DMS79 treated with DMSO at 0.1 percent for 48 hours (cell line): ENCODE measurements at regions not wholly inside any gene's neighbourhood (a gene's known extent, or its start where the extent isn't known, plus 50 kb on each side); places are given as distances from the start of the nearest gene placed in this dataset.
A peak's percentile ranks its signal among the peaks of the same experiment; 100 is the strongest.
"Not testable (repeated sequence)": the region's sequence is repeated elsewhere in the genome, so short reads cannot be mapped to it uniquely, and the experiment has no call there.

Experiments used
- DNase-seq: peaks from one replicate; lab custom pipeline; 2025; lab: John Stamatoyannopoulos, UW

DNA sequence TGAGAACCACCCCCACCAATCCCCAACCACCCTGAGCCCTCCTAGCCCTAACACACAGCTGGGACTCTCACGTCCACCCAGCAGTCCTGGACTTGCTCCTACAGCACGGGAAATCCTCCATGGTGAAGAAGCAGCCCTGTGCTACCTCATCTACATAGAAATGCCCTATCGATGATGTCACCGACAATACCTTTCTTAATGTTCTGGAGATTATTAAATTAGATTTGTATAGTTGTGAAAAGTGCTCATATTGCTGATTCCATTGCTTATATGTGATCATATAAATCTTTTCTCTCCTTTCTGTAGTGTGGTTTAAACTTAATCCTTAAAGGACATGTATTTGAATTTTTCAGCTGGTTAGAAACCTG, 97.1 kb downstream of the PPIAL4G start:
- not testable (repeated sequence) for DNase-seq

DNA sequence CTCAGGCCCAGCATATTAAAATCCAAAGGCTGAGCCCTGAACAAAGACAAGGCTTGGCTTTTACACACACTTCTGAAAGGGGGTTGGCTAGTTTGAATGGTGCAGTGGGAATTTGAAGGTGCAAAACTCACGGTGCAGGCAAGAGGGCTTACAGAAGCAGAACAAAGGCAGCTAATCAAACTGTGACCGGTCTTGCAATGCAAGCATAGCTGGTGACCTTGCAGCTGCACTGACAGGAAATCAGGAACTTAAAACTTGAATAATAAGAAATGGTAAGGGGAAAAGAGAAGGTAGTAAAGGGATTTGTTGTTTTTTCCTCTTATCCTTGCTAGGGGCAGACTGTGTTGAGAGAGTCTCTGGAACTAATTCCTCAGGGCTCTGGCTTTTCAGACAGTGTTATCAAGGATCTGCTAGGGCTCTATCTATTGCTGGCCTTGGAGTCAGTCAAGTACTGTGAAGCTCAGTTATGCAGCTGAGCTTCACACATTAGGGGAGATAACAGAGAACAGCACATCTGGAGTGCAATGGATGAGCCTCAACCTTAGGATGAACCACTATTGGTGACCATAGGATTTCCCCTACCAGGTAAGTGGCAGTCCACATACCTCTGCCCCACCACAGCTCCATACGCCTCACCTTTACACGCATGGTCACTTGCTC, 97.6 kb downstream of the PPIAL4G start:
- DNase-seq: no peak

- DNase-seq: no peak
These were observed 99.1 kb downstream of the PPIAL4G start for GRCh38 chr1:148383966-148384365.

GRCh38 chr1:148379697-148380096, 103.4 kb downstream of the PPIAL4G start:
- DNase-seq: no peak

- DNase-seq: no peak
These were observed 104.0 kb downstream of the PPIAL4G start for GRCh38 chr1:148379170-148379500.

- not testable (repeated sequence) for DNase-seq
These were observed 105.1 kb downstream of the PPIAL4G start for GRCh38 chr1:148377992-148378391.

- DNase-seq: not testable (repeated sequence)
These were observed 106.1 kb downstream of the PPIAL4G start for GRCh38 chr1:148377045-148377444.

DNA sequence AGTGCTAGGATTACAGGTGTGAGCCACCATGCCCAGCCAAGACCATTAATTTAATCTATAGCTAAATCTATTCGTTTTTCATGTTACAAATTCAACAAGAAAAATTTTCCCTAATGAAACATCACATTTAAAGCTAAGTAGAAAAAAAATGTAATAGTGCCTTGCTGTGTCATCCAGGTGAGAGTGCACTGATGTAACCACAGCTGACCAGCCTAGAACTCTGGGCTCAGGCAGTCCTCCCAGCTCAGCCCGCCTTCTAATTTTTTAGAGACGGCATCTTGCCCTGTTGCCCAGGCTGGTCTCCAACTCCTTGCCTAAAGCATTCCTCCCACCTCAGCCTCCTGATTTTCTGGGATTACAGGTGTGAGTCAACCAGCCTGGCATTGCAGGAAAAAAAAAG, 109.0 kb downstream of the PPIAL4G start:
- no peak for DNase-seq

- DNase-seq: no peak
These were observed 109.7 kb downstream of the PPIAL4G start for GRCh38 chr1:148373192-148373925.

GRCh38 chr1:148372731-148373130, 110.4 kb downstream of the PPIAL4G start:
- DNase-seq: no peak

- DNase-seq: not testable (repeated sequence)
These were observed 110.9 kb downstream of the PPIAL4G start for GRCh38 chr1:148372051-148372726.

GRCh38 chr1:148371551-148371994, 111.5 kb downstream of the PPIAL4G start:
- DNase-seq: peak; percentile 11

DNA sequence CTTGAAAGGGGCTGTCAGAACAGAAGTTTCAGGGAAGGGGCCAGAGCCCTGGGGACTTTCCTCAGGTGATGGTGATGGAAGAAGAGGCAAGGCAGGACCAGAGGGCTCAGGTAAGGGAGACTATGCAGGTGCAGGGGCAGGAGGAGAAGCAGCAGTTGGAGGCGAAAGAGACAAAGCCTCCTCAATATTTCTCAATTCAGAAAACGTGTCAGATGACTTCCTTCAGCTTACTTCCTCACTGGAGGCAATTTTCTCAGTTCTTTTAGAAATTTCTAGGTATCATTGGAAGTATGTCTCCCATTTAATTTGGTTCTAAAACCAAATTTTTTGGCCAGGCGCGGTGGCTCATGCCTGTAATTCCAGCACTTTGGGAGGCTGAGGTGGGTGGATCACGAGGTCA, 112.4 kb downstream of the PPIAL4G start:
- not testable (repeated sequence) for DNase-seq

- no peak for DNase-seq
These were observed 115.5 kb downstream of the PPIAL4G start for GRCh38 chr1:148367596-148367995.

DNA sequence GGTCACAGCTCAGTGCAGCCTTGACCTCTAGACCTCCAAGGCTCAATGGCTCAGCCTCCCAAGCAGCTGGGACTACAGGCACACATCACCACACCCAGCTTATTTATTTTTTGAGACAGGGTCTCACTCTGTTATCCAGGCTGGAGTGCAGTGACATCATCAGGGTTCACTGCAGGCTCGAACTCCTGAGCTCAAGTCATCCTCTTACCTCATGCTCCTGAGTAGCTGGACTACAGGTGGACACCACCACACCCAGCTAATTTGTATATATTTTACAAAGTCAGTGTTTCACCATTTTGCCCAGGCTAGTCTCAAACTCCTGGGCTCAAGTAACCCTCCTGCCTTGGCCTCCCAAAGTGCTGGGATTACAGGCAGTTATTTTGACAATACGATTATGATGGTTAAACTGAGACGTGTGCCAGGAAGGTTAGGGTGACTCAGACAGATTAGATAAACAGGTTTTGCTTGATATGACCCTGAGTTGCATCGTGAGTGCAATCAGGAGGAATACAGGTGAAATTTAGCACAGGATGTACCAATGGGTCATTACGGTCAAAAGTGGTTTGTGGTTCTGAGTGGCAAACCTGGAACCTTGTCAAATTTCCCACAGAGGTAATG, 116.9 kb downstream of the PPIAL4G start:
- not testable (repeated sequence) for DNase-seq

DNA sequence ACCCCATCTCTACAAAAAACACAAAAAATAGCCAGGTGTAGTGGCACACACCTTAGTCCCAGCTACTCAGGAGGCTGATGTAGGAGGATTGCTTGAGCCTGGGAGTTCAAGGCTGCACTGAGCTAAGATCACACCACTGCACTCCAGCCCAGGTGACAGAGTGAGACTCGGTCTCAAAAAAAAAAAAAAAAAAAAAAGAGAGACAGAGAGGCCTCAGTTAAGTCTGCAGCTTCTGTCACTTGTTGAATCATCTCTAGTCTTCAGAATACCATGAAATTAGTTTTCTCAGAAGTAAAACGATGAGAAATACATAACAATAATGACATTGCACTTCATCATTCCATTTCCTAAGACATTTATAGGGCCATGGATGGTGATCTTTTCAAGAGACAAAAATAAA, 118.0 kb downstream of the PPIAL4G start:
- DNase-seq: not testable (repeated sequence)

DNA sequence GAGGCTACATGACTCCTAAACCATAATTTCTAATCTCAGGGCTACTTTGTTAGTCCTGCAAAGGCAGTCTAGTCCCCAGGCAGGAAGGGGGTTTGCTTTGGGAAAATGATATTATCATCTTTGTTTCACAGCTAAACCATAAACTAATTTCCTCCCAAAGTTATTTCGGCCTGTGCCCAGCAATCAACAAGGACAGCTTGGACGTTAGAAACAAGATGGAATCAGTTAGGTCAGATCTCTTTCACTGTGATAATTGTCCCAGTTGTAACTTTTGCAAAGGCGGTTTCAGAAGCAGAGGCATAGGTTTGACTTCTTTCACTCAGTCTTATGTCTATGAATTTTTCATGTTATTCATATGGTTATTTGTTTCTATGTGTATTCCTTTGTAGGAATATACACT, 119.1 kb downstream of the PPIAL4G start:
- not testable (repeated sequence) for DNase-seq

GRCh38 chr1:148363439-148363810, 119.7 kb downstream of the PPIAL4G start:
- DNase-seq: no peak

DNA sequence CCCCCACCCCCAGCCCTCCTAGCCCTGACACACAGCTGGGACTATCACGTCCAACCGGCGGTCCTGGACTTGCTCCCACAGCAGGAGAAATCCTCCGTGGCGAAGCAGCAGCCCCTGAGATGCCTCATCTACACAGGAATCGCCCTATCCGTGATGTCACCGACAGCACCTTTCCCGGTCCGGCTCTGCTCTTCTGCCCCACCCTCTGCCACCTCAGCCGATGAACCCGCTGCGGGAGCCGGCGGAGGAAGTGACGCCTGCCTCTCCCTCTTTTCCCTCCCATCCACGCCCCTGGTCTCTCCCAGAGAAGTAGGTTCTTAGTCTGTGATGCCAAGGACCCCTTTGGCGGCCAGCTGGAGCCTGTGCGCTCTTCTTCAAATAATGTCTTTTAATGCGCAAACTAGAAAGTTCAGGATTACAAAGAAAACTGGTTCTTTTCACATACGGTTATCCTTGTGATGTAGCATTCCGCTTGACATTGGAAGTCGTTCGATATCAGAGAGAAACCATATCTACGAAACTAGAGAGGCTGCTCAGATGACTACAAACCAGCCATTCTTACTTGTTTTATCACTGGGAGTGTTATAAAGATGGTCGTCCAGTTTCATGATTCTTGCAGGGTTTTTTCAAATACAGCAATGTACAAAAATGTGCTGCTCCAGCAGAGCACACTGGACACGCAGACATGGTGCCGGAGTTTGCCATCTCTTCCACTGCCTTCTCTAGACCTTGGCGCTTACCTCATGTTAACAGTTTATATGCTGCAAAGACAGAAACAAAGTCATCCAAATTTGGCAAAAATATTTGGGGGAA, 120.3 kb downstream of the PPIAL4G start:
- DNase-seq: no peak

DNA sequence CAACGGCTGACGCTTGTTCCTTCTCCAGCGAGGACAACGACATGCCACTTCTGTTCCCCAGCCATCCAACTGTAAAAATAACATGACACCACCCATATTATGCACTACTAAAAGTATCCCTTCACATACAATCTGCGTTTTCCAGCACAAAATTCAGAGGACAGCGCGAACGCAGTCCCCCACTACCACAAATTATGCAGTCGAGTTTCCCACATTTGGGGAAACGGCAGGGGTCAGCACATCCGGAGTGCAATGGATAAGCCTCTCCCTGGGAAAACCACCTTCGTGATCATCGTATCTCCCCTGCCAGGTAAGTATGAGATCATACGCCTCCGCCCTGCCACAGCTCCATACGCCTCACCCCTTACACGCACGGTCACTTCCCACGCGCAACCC, 120.9 kb downstream of the PPIAL4G start:
- DNase-seq: no peak

GRCh38 chr1:148361427-148362215, 121.5 kb downstream of the PPIAL4G start:
- not testable (repeated sequence) for DNase-seq
